H9 (cell line): ENCODE measurements at regions not wholly inside any gene's neighbourhood (a gene's known extent, or its start where the extent isn't known, plus 50 kb on each side); places are given as distances from the start of the nearest gene placed in this dataset.

Source experiments
- DNase-seq: peaks from one replicate; pipeline ENCODE4 v3.0.0-alpha.2; 2017
- H2AFZ ChIP-seq: one replicate; pipeline ENCODE4 v1.6.1; 2013; ENCODE audit warnings: mild to moderate bottlenecking, low read length, control low read depth, moderate library complexity
- H2AK5ac ChIP-seq: 2 replicates; pipeline ENCODE4 v1.6.1; 2013; ENCODE audit warnings: low read length, control low read depth, mixed read lengths; ENCODE audit not compliant: insufficient read length
- H2BK120ac ChIP-seq: one replicate; pipeline ENCODE4 v1.6.1; 2013; ENCODE audit warnings: low read depth, mild to moderate bottlenecking, low read length, control low read depth, inconsistent platforms; ENCODE audit not compliant: poor library complexity, severe bottlenecking
- H2BK12ac ChIP-seq: 2 replicates; pipeline ENCODE4 v1.6.1; 2013; ENCODE audit warnings: low read length, control low read depth, mixed read lengths, low read depth; ENCODE audit not compliant: insufficient read length
- H2BK15ac ChIP-seq: 2 replicates; pipeline ENCODE4 v1.6.1; 2013; ENCODE audit warnings: low read depth, low read length, control low read depth
- H2BK20ac ChIP-seq: one replicate; pipeline ENCODE4 v1.6.1; 2013; ENCODE audit warnings: low read depth, mild to moderate bottlenecking, low read length, control low read depth, inconsistent platforms; ENCODE audit not compliant: poor library complexity, severe bottlenecking
- H2BK5ac ChIP-seq: 2 replicates; pipeline ENCODE4 v1.6.1; 2013; ENCODE audit warnings: low read length, control low read depth, mixed read lengths; ENCODE audit not compliant: insufficient read length
- H3K14ac ChIP-seq: 2 replicates; pipeline ENCODE4 v1.6.1; 2013; ENCODE audit warnings: low read length, control low read depth; ENCODE audit not compliant: insufficient read depth
- H3K18ac ChIP-seq: 2 replicates; pipeline ENCODE4 v1.6.1; 2013; ENCODE audit warnings: low read depth, mild to moderate bottlenecking, mixed read lengths, low read length, control low read depth; ENCODE audit not compliant: insufficient read length
- H3K23ac ChIP-seq: 2 replicates; pipeline ENCODE4 v1.6.1; 2013; ENCODE audit warnings: low read length, control low read depth, mixed read lengths, low read depth; ENCODE audit not compliant: insufficient read length
- H3K23me2 ChIP-seq: 2 replicates; pipeline ENCODE4 v1.6.1; 2013; ENCODE audit warnings: low read depth, mild to moderate bottlenecking, mixed read lengths, low read length, control low read depth; ENCODE audit not compliant: insufficient read length, poor library complexity, severe bottlenecking
- H3K27ac ChIP-seq: 2 replicates; pipeline ENCODE4 v1.5.1; 2013; ENCODE audit warnings: low read length, control low read depth, mixed read lengths, low read depth; ENCODE audit not compliant: insufficient read length
- H3K27me3 ChIP-seq: 2 replicates; pipeline ENCODE4 v1.6.1; 2013; ENCODE audit warnings: low read length, control low read depth, inconsistent platforms; ENCODE audit not compliant: insufficient read depth
- H3K4ac ChIP-seq: 2 replicates; pipeline ENCODE4 v1.6.1; 2013; ENCODE audit warnings: low read depth, mild to moderate bottlenecking, control low read depth, inconsistent platforms, low read length, moderate library complexity
- H3K4me1 ChIP-seq: 2 replicates; pipeline ENCODE4 v1.6.1; 2013; ENCODE audit warnings: low read length, control low read depth, inconsistent platforms; ENCODE audit not compliant: insufficient read depth
- H3K4me2 ChIP-seq: 2 replicates; pipeline ENCODE4 v1.6.1; 2013; ENCODE audit warnings: low read length, control low read depth, mixed read lengths; ENCODE audit not compliant: insufficient read length, insufficient read depth
- H3K56ac ChIP-seq: 2 replicates; pipeline ENCODE4 v1.6.1; 2013; ENCODE audit warnings: low read depth, mild to moderate bottlenecking, mixed read lengths, low read length, control low read depth; ENCODE audit not compliant: insufficient read length
- H3K79me1 ChIP-seq: 2 replicates; pipeline ENCODE4 v1.6.1; 2013; ENCODE audit warnings: low read depth, mild to moderate bottlenecking, moderate library complexity, low read length, control low read depth, inconsistent platforms; ENCODE audit not compliant: insufficient read depth, poor library complexity, severe bottlenecking
- H3K79me2 ChIP-seq: 2 replicates; pipeline ENCODE4 v1.6.1; 2013; ENCODE audit warnings: low read length, control low read depth, inconsistent platforms; ENCODE audit not compliant: insufficient read depth
- H3K9ac ChIP-seq: 2 replicates; pipeline ENCODE4 v1.6.1; 2013; ENCODE audit warnings: low read length, control low read depth, mixed read lengths; ENCODE audit not compliant: insufficient read length; ENCODE audit errors: extremely low read depth
- H3K9me3 ChIP-seq: one replicate; pipeline ENCODE4 v1.6.1; 2013; ENCODE audit warnings: low read depth, low read length, inconsistent platforms; ENCODE audit not compliant: control insufficient read depth
- H3T11ph ChIP-seq: one replicate; pipeline ENCODE4 v1.6.1; 2013; ENCODE audit warnings: mild to moderate bottlenecking, low read length, control low read depth, inconsistent platforms
- H4K20me1 ChIP-seq: one replicate; pipeline ENCODE4 v1.6.1; 2013; ENCODE audit not compliant: control insufficient read depth, insufficient read length, insufficient read depth
- H4K5ac ChIP-seq: 2 replicates; pipeline ENCODE4 v1.6.1; 2013; ENCODE audit warnings: low read depth, mild to moderate bottlenecking, mixed read lengths, low read length, control low read depth; ENCODE audit not compliant: insufficient read length
- H4K8ac ChIP-seq: replicated peaks from 2 replicates; pipeline ENCODE4 v1.6.1; 2013; ENCODE audit warnings: low read length, control low read depth, mixed read lengths, low read depth; ENCODE audit not compliant: insufficient read length
- H4K91ac ChIP-seq: 2 replicates; pipeline ENCODE4 v1.6.1; 2013; ENCODE audit warnings: low read depth, mild to moderate bottlenecking, moderate library complexity, mixed read lengths, low read length, control low read depth; ENCODE audit not compliant: insufficient read length
- H3K27ac Mint-ChIP-seq, 3 experiments: 2 replicates in 2 of 3; 3 replicates in 1 of 3; pipeline ENCODE4 v1.8.0; 2020 to 2021; ENCODE audit warnings: mixed read lengths in 3 of 3, mild to moderate bottlenecking in 1 of 3, moderate library complexity in 1 of 3
- H3K27me3 Mint-ChIP-seq: 2 replicates; pipeline ENCODE4 v1.8.0; 2021; ENCODE audit warnings: low read depth, mild to moderate bottlenecking, moderate library complexity, mixed read lengths
- H3K36me3 Mint-ChIP-seq, 3 experiments: 2 replicates in 2 of 3; 3 replicates in 1 of 3; pipeline ENCODE4 v1.8.0; 2020 to 2021; ENCODE audit warnings: low read depth in 3 of 3, mixed read lengths in 3 of 3; ENCODE audit not compliant: insufficient read depth in 1 of 3
- H3K4me1 Mint-ChIP-seq, 2 experiments: 2 replicates each; pipeline ENCODE4 v1.8.0; 2020; ENCODE audit warnings: mixed read lengths in 2 of 2
- H3K4me3 Mint-ChIP-seq, 2 experiments: 2 replicates in 1 of 2; 3 replicates in 1 of 2; pipeline ENCODE4 v1.8.0; 2020 to 2021; ENCODE audit warnings: mild to moderate bottlenecking in 2 of 2, mixed read lengths in 2 of 2, moderate library complexity in 1 of 2
- H3K9me3 Mint-ChIP-seq, 2 experiments: 2 replicates in 1 of 2; 3 replicates in 1 of 2; pipeline ENCODE4 v1.8.0; 2020; ENCODE audit warnings: mild to moderate bottlenecking in 2 of 2, mixed read lengths in 2 of 2, moderate library complexity in 1 of 2
- CTCF ChIP-seq: fragments of 200-600 bp; sonication (generic); conservative IDR thresholded peaks from 3 replicates; pipeline ENCODE4 v1.8.0; 2021; ENCODE audit warnings: antibody characterized with exemption, mild to moderate bottlenecking
- WGBS: extraction: QIAGEN DNeasy Blood & Tissue Kit; methylation state at CpG from one replicate; pipeline ENCODE4 v1.1.7; 2013; ENCODE audit warnings: missing lambda C conversion rate, low lambda C conversion rate, mixed read lengths; ENCODE audit not compliant: insufficient read length; ENCODE audit errors: extremely low coverage; 5-methylcytosine and 5-hydroxymethylcytosine counted together

GRCh38 chr4:111994392-111994791 lies 150.9 kb upstream of the FAM241A start:
- H4K20me1 ChIP-seq = no peaks in the 10 kb centered on the region
- H3K18ac ChIP-seq = no peak overlapping the region
- no peaks in the 10 kb centered on the region for H3K79me2 ChIP-seq
- H3K23ac ChIP-seq = no peak overlapping the region
- no peak overlapping the region for H2AFZ ChIP-seq
- no peak overlapping the region for H3K56ac ChIP-seq
- no peaks in the 10 kb centered on the region for H3K4me1 ChIP-seq
- no peak overlapping the region for H2AK5ac ChIP-seq
- no peak overlapping the region for H2BK15ac ChIP-seq
- no peaks in the 10 kb centered on the region for H3K9me3 ChIP-seq
- no peak overlapping the region for H3K4ac ChIP-seq
- no CpG with 5 or more reads among the region's 1 CpG for WGBS
- H4K8ac ChIP-seq = no peak overlapping the region
- Mint-ChIP-seq H3K36me3 (no peaks in the 10 kb centered on the region), H3K4me1 (peaks cover 4% of the 10 kb centered on the region in 2 experiments; a peak in 3 of 4 replicates), H3K27me3 (no peaks in the 10 kb centered on the region), H3K4me3 (no peak overlapping the region), H3K9me3 (no peaks in the 10 kb centered on the region; a peak in 1 of 5 replicates), H3K27ac (no peak overlapping the region)
- H2BK12ac ChIP-seq = no peak overlapping the region
- H3K79me1 ChIP-seq = no peaks in the 10 kb centered on the region
- H4K5ac ChIP-seq = no peak overlapping the region
- no peaks in the 10 kb centered on the region for H3K23me2 ChIP-seq
- H3K27me3 ChIP-seq = no peaks in the 10 kb centered on the region
- no peak for DNase-seq
- H4K91ac ChIP-seq = no peak overlapping the region
- H2BK5ac ChIP-seq = no peak overlapping the region
- H3T11ph ChIP-seq = no peak overlapping the region
- no peak overlapping the region for H3K9ac ChIP-seq
- no peak overlapping the region for H3K27ac ChIP-seq
- no peak for TF ChIP-seq CTCF
- no peak overlapping the region for H2BK20ac ChIP-seq
- no peak overlapping the region for H2BK120ac ChIP-seq
- no peak overlapping the region for H3K14ac ChIP-seq
- H3K4me2 ChIP-seq = no peak overlapping the region
